Gastrocnemius medialis (tissue), 4 donors: ENCODE measurements at regions not wholly inside any gene's neighbourhood (a gene's known extent, or its start where the extent isn't known, plus 50 kb on each side); places are given as distances from the start of the nearest gene placed in this dataset.

Experiments used
- CTCF ChIP-seq, 5 experiments: fragments of 450-650 bp in 3 of 5; fragments of 200-600 bp in 2 of 5; sonication (generic) in 2 of 5; IDR thresholded peaks in 4 of 5; conservative IDR thresholded peaks in 1 of 5; 1 replicate in 4 of 5; 2 replicates in 1 of 5; pipeline ENCODE4 v1.5.1; 2016 to 2019; ENCODE audit warnings: antibody characterized with exemption in 5 of 5, mild to moderate bottlenecking in 3 of 5, moderate library complexity in 3 of 5
- POLR2A ChIP-seq, 2 donors: fragments of 450-650 bp; IDR thresholded peaks; one replicate each; pipeline ENCODE4 v1.6.1; 2017; ENCODE audit warnings: antibody characterized with exemption in 2 of 2, mild to moderate bottlenecking in 2 of 2, moderate library complexity in 2 of 2

- no peak for TF ChIP-seq CTCF (IDR thresholded peaks at IDR 0.05 in 4 of 5, conservative IDR thresholded peaks at IDR 0.05 in 1 of 5)
- no peak for TF ChIP-seq POLR2A (IDR thresholded peaks at IDR 0.05)
Observed at GRCh38 chr14:25222256-25222655, 172.3 kb upstream of the STXBP6 start.
